ENCODE measurements at regions not wholly inside any gene's neighbourhood (a gene's known extent, or its start where the extent isn't known, plus 50 kb on each side); places are given as distances from the start of the nearest gene placed in this dataset.

- no peaks in the 10 kb centered on the region for H3K9me2 ChIP-seq (replicated peaks; ENCODE audit: insufficient read depth, low read length)
- H3K79me2 ChIP-seq (ENCODE audit: insufficient read depth, low read length) = no peaks in the 10 kb centered on the region
- no peak overlapping the region for H3K27ac ChIP-seq (ENCODE audit: low read depth, low read length)
- H3K4me2 ChIP-seq (ENCODE audit: low read depth, low read length, poor library complexity, severe bottlenecking) = no peak overlapping the region
- no peak overlapping the region for H3K9ac ChIP-seq (ENCODE audit: low read length)
- H3F3A ChIP-seq (ENCODE audit: insufficient read depth) = no peaks in the 10 kb centered on the region
- no peak overlapping the region for H3K4me3 ChIP-seq (ENCODE audit: insufficient read depth, low read length, poor library complexity, severe bottlenecking)
- no peaks in the 10 kb centered on the region for H4K20me1 ChIP-seq (ENCODE audit: low read depth, low read length)
- TF ChIP-seq CTCF (IDR thresholded peaks at IDR 0.05; ENCODE audit: insufficient read depth, low read length, poor library complexity, severe bottlenecking) (no peak), EZH2phosphoT487 (conservative IDR thresholded peaks at IDR 0.05; ENCODE audit: low read length) (no peak)
- H3K36me3 ChIP-seq (ENCODE audit: low read length) = no peaks in the 10 kb centered on the region
- no peak overlapping the region for H2AFZ ChIP-seq (ENCODE audit: low read depth, low read length, severe bottlenecking)
- no peaks in the 10 kb centered on the region for H3K9me3 ChIP-seq (ENCODE audit: insufficient read depth, low read length)
- H3K27me3 ChIP-seq (ENCODE audit: low read length) = no peaks in the 10 kb centered on the region
Observed at GRCh38 chr1:14027099-14027498, 327.1 kb downstream of the PRDM2 start.

- H3K4me2 ChIP-seq (ENCODE audit: low read depth, low read length, poor library complexity, severe bottlenecking) = no peak overlapping the region
- H3K9me2 ChIP-seq (replicated peaks; ENCODE audit: insufficient read depth, low read length) = no peaks in the 10 kb centered on the region
- H3F3A ChIP-seq (ENCODE audit: insufficient read depth) = no peaks in the 10 kb centered on the region
- H3K4me3 ChIP-seq (ENCODE audit: insufficient read depth, low read length, poor library complexity, severe bottlenecking) = no peak overlapping the region
- no peaks in the 10 kb centered on the region for H3K79me2 ChIP-seq (ENCODE audit: insufficient read depth, low read length)
- H2AFZ ChIP-seq (ENCODE audit: low read depth, low read length, severe bottlenecking) = no peak overlapping the region
- H3K9me3 ChIP-seq (ENCODE audit: insufficient read depth, low read length) = no peaks in the 10 kb centered on the region
- H3K27me3 ChIP-seq (ENCODE audit: low read length) = no peaks in the 10 kb centered on the region
- no peaks in the 10 kb centered on the region for H3K36me3 ChIP-seq (ENCODE audit: low read length)
- H3K27ac ChIP-seq (ENCODE audit: low read depth, low read length) = no peak overlapping the region
- H3K9ac ChIP-seq (ENCODE audit: low read length) = no peak overlapping the region
- TF ChIP-seq CTCF (IDR thresholded peaks at IDR 0.05; ENCODE audit: insufficient read depth, low read length, poor library complexity, severe bottlenecking) = no peak
- no peak for TF ChIP-seq EZH2phosphoT487 (conservative IDR thresholded peaks at IDR 0.05; ENCODE audit: low read length)
- no peaks in the 10 kb centered on the region for H4K20me1 ChIP-seq (ENCODE audit: low read depth, low read length)
Observed at GRCh38 chr1:14031461-14031860, 331.5 kb downstream of the PRDM2 start.

- no peak for TF ChIP-seq CTCF (IDR thresholded peaks at IDR 0.05; ENCODE audit: insufficient read depth, low read length, poor library complexity, severe bottlenecking)
- TF ChIP-seq EZH2phosphoT487 (conservative IDR thresholded peaks at IDR 0.05; ENCODE audit: low read length) = no peak
- Histone ChIP-seq H3K36me3 (ENCODE audit: low read length) (no peaks in the 10 kb centered on the region), H3K27ac (ENCODE audit: low read depth, low read length) (no peak overlapping the region), H3K27me3 (ENCODE audit: low read length) (no peaks in the 10 kb centered on the region), H3K9ac (ENCODE audit: low read length) (no peak overlapping the region), H3F3A (ENCODE audit: insufficient read depth) (no peaks in the 10 kb centered on the region), H3K4me2 (ENCODE audit: low read depth, low read length, poor library complexity, severe bottlenecking) (no peak overlapping the region), H4K20me1 (ENCODE audit: low read depth, low read length) (no peaks in the 10 kb centered on the region), H3K4me3 (ENCODE audit: insufficient read depth, low read length, poor library complexity, severe bottlenecking) (no peak overlapping the region), H3K9me2 (replicated peaks; ENCODE audit: insufficient read depth, low read length) (no peaks in the 10 kb centered on the region), H3K9me3 (ENCODE audit: insufficient read depth, low read length) (no peaks in the 10 kb centered on the region), H2AFZ (ENCODE audit: low read depth, low read length, severe bottlenecking) (no peak overlapping the region), H3K79me2 (ENCODE audit: insufficient read depth, low read length) (no peaks in the 10 kb centered on the region)
Observed at GRCh38 chr1:14034506-14034905, 334.5 kb downstream of the PRDM2 start.

Measured in SU-DHL-6 (cell line).